ENCODE measurements at regions not wholly inside any gene's neighbourhood (a gene's known extent, or its start where the extent isn't known, plus 50 kb on each side); places are given as distances from the start of the nearest gene placed in this dataset.

GRCh38 chr22:47442821-47443220, 680.4 kb downstream of the TBC1D22A start:
- no peak for DNase-seq (ENCODE audit: low read depth)
- no peak overlapping the region for H3K4me3 ChIP-seq (ENCODE audit: control insufficient read depth, low read depth, low read length)
- no peak for TF ChIP-seq CTCF (IDR thresholded peaks at IDR 0.05; ENCODE audit: control insufficient read depth, insufficient read depth, low read depth, low read length, missing control alignments)

- DNase-seq (ENCODE audit: low read depth), result no peak
- no peak overlapping the region for H3K4me3 ChIP-seq (ENCODE audit: control insufficient read depth, low read depth, low read length)
- no peak for TF ChIP-seq CTCF (IDR thresholded peaks at IDR 0.05; ENCODE audit: control insufficient read depth, insufficient read depth, low read depth, low read length, missing control alignments)
Observed at GRCh38 chr22:47439643-47440265, 677.3 kb downstream of the TBC1D22A start.

GRCh38 chr22:47437636-47438035, 675.2 kb downstream of the TBC1D22A start:
- H3K4me3 ChIP-seq (ENCODE audit: control insufficient read depth, low read depth, low read length), result no peak overlapping the region
- TF ChIP-seq CTCF (IDR thresholded peaks at IDR 0.05; ENCODE audit: control insufficient read depth, insufficient read depth, low read depth, low read length, missing control alignments), result no peak
- no peak for DNase-seq (ENCODE audit: low read depth)

DNA sequence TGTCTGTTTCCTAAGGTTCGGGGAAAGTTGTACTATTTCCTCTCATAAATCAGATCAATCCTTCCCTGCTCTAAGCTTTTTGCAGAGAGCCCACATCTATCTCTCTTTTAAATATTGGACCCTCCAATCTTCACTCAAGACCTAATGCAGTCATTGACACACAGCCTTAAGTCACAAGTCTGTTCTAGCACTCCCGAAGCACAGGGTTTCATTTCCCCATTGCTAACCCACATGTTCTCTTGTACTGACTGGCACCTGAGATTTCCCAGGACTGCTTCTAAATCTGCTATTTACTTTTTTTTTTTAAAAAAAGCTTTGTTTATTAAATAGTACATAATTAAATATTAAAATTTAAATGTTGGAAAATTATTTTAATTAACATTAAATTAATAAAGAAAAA, 674.7 kb downstream of the TBC1D22A start:
- no peak for TF ChIP-seq CTCF (IDR thresholded peaks at IDR 0.05; ENCODE audit: control insufficient read depth, insufficient read depth, low read depth, low read length, missing control alignments)
- no peak for DNase-seq (ENCODE audit: low read depth)
- H3K4me3 ChIP-seq (ENCODE audit: control insufficient read depth, low read depth, low read length), result no peak overlapping the region

- no peak overlapping the region for H3K4me3 ChIP-seq (ENCODE audit: control insufficient read depth, low read depth, low read length)
- no peak for DNase-seq (ENCODE audit: low read depth)
- no peak for TF ChIP-seq CTCF (IDR thresholded peaks at IDR 0.05; ENCODE audit: control insufficient read depth, insufficient read depth, low read depth, low read length, missing control alignments)
Observed at GRCh38 chr22:47435826-47436225, 673.4 kb downstream of the TBC1D22A start.

GRCh38 chr22:47435204-47435487, 672.7 kb downstream of the TBC1D22A start:
- no peak overlapping the region for H3K4me3 ChIP-seq (ENCODE audit: control insufficient read depth, low read depth, low read length)
- no peak for TF ChIP-seq CTCF (IDR thresholded peaks at IDR 0.05; ENCODE audit: control insufficient read depth, insufficient read depth, low read depth, low read length, missing control alignments)

More at GRCh38 chr22:47435204-47435487, 672.7 kb downstream of the TBC1D22A start:
- DNase-seq (ENCODE audit: low read depth), result no peak

Data from AG09309 (cell line).